Breast epithelium (tissue), 4 donors: ENCODE measurements at regions not wholly inside any gene's neighbourhood (a gene's known extent, or its start where the extent isn't known, plus 50 kb on each side); places are given as distances from the start of the nearest gene placed in this dataset.

ENCODE experiments used
- DNase-seq, 2 donors: peaks; one replicate each; pipeline ENCODE4 v3.0.0-alpha.2; 2019; ENCODE audit warnings: low spot score in 2 of 2
- H3K27ac ChIP-seq, 2 donors: fragments of 200-600 bp; sonication (generic) in 1 of 2; one replicate each; pipeline ENCODE4 v1.5.1; 2016 to 2019; ENCODE audit warnings: mild to moderate bottlenecking in 1 of 2
- H3K27me3 ChIP-seq, 2 donors: fragments of 200-600 bp; sonication (generic) in 1 of 2; one replicate each; pipeline versions ENCODE4 v1.5.1 to v1.6.0; 2017 to 2019; ENCODE audit warnings: control low read depth in 1 of 2, mild to moderate bottlenecking in 1 of 2
- H3K36me3 ChIP-seq: fragments of 200-600 bp; one replicate; pipeline ENCODE4 v1.5.1; 2019
- H3K4me1 ChIP-seq, 2 donors: fragments of 200-600 bp; sonication (generic); one replicate each; pipeline ENCODE4 v1.5.1; 2016 to 2019; ENCODE audit warnings: control low read depth in 1 of 2
- H3K4me3 ChIP-seq, 3 donors: fragments of 200-600 bp; sonication (generic); 1 replicate in 2 of 3; 2 replicates in 1 of 3; pipeline ENCODE4 v1.5.1; 2016 to 2019; ENCODE audit warnings: mild to moderate bottlenecking in 3 of 3, moderate library complexity in 2 of 3
- H3K9me3 ChIP-seq, 2 donors: fragments of 200-600 bp; sonication (generic) in 1 of 2; one replicate each; pipeline ENCODE4 v1.5.1; 2016 to 2019; ENCODE audit warnings: control low read depth in 1 of 2
- CTCF ChIP-seq, 3 donors: fragments of 450-650 bp; IDR thresholded peaks; one replicate each; pipeline ENCODE4 v1.5.1; 2016 to 2017; ENCODE audit warnings: antibody characterized with exemption in 3 of 3, mild to moderate bottlenecking in 3 of 3, moderate library complexity in 3 of 3
- POLR2A ChIP-seq: fragments of 450-650 bp; IDR thresholded peaks from one replicate; pipeline ENCODE4 v1.6.1; 2016; ENCODE audit warnings: antibody characterized with exemption, mild to moderate bottlenecking, moderate library complexity
- POLR2AphosphoS5 ChIP-seq, 3 donors: sonication (generic); formaldehyde crosslinking; IDR thresholded peaks; one replicate each; pipeline ENCODE4 v1.6.1; 2017; ENCODE audit warnings: antibody characterized with exemption in 3 of 3
- intact Hi-C: fragments of 100-400 bp; cut with DNase I; formaldehyde crosslinking; loops from one replicate; pipeline ENCODE4 v1.15.1; 2023; ENCODE audit warnings: low total_unique reads

GRCh38 chr12:20268771-20269170 lies 99.6 kb upstream of the PDE3A start:
- TF ChIP-seq POLR2A (no peak), POLR2AphosphoS5 (IDR thresholded peaks at IDR 0.05) (no peak), CTCF (IDR thresholded peaks at IDR 0.05) (no peak)
- H3K4me3 ChIP-seq, result no peak overlapping the region
- no peaks in the 10 kb centered on the region for H3K9me3 ChIP-seq
- DNase-seq, result no peak
- intact Hi-C loops, result no loop called here
- H3K36me3 ChIP-seq, result no peaks in the 10 kb centered on the region
- no peak overlapping the region for H3K27ac ChIP-seq
- H3K27me3 ChIP-seq, result no peaks in the 10 kb centered on the region
- H3K4me1 ChIP-seq, result no peaks in the 10 kb centered on the region

- Histone ChIP-seq H3K36me3 (no peaks in the 10 kb centered on the region), H3K4me3 (no peak overlapping the region), H3K4me1 (no peaks in the 10 kb centered on the region), H3K27ac (no peak overlapping the region), H3K27me3 (no peaks in the 10 kb centered on the region), H3K9me3 (no peaks in the 10 kb centered on the region)
- no peak for TF ChIP-seq POLR2AphosphoS5 (IDR thresholded peaks at IDR 0.05)
- no peak for TF ChIP-seq CTCF (IDR thresholded peaks at IDR 0.05)
- TF ChIP-seq POLR2A, result no peak
- no peak for DNase-seq
- intact Hi-C loops, result no loop called here
These were observed 98.8 kb upstream of the PDE3A start for GRCh38 chr12:20269337-20270067.

GRCh38 chr12:20270557-20270956 lies 97.8 kb upstream of the PDE3A start:
- H3K4me1 ChIP-seq, result no peaks in the 10 kb centered on the region
- H3K9me3 ChIP-seq, result no peaks in the 10 kb centered on the region
- TF ChIP-seq POLR2A (no peak), CTCF (IDR thresholded peaks at IDR 0.05) (no peak), POLR2AphosphoS5 (IDR thresholded peaks at IDR 0.05) (no peak)
- intact Hi-C loops, result no loop called here
- no peaks in the 10 kb centered on the region for H3K27me3 ChIP-seq
- H3K36me3 ChIP-seq, result no peaks in the 10 kb centered on the region
- no peak for DNase-seq
- no peak overlapping the region for H3K4me3 ChIP-seq
- no peak overlapping the region for H3K27ac ChIP-seq

- intact Hi-C loops, result no loop called here
- Histone ChIP-seq H3K27ac (no peak overlapping the region), H3K36me3 (no peaks in the 10 kb centered on the region), H3K4me1 (no peaks in the 10 kb centered on the region), H3K9me3 (no peaks in the 10 kb centered on the region), H3K27me3 (no peaks in the 10 kb centered on the region), H3K4me3 (no peak overlapping the region)
- no peak for TF ChIP-seq POLR2AphosphoS5 (IDR thresholded peaks at IDR 0.05)
- no peak for TF ChIP-seq CTCF (IDR thresholded peaks at IDR 0.05)
- no peak for TF ChIP-seq POLR2A
- DNase-seq, result no peak
These were observed 96.2 kb upstream of the PDE3A start for GRCh38 chr12:20272161-20272560.

GRCh38 chr12:20272801-20273200 lies 95.5 kb upstream of the PDE3A start:
- no peaks in the 10 kb centered on the region for H3K27me3 ChIP-seq
- no peaks in the 10 kb centered on the region for H3K4me1 ChIP-seq
- DNase-seq, result no peak
- H3K36me3 ChIP-seq, result no peaks in the 10 kb centered on the region
- intact Hi-C loops, result no loop called here
- no peak overlapping the region for H3K4me3 ChIP-seq
- H3K27ac ChIP-seq, result no peak overlapping the region
- H3K9me3 ChIP-seq, result no peaks in the 10 kb centered on the region
- no peak for TF ChIP-seq POLR2A
- no peak for TF ChIP-seq POLR2AphosphoS5 (IDR thresholded peaks at IDR 0.05)
- no peak for TF ChIP-seq CTCF (IDR thresholded peaks at IDR 0.05)
